VCaP (cell line): ENCODE measurements at regions not wholly inside any gene's neighbourhood (a gene's known extent, or its start where the extent isn't known, plus 50 kb on each side); places are given as distances from the start of the nearest gene placed in this dataset.
"Not testable (repeated sequence)": the region's sequence is repeated elsewhere in the genome, so short reads cannot be mapped to it uniquely, and the experiment has no call there.

Source experiments
- H3K27ac ChIP-seq: fragments of 450-650 bp; 2 replicates; pipeline ENCODE4 v1.5.1; 2017
- TF ChIP-seq, protein P1 (sequence below): fragments of 450-650 bp; conservative IDR thresholded peaks from 2 replicates; pipeline ENCODE4 v1.5.1; 2017; ENCODE audit warnings: mild to moderate bottlenecking, moderate library complexity

DNA sequence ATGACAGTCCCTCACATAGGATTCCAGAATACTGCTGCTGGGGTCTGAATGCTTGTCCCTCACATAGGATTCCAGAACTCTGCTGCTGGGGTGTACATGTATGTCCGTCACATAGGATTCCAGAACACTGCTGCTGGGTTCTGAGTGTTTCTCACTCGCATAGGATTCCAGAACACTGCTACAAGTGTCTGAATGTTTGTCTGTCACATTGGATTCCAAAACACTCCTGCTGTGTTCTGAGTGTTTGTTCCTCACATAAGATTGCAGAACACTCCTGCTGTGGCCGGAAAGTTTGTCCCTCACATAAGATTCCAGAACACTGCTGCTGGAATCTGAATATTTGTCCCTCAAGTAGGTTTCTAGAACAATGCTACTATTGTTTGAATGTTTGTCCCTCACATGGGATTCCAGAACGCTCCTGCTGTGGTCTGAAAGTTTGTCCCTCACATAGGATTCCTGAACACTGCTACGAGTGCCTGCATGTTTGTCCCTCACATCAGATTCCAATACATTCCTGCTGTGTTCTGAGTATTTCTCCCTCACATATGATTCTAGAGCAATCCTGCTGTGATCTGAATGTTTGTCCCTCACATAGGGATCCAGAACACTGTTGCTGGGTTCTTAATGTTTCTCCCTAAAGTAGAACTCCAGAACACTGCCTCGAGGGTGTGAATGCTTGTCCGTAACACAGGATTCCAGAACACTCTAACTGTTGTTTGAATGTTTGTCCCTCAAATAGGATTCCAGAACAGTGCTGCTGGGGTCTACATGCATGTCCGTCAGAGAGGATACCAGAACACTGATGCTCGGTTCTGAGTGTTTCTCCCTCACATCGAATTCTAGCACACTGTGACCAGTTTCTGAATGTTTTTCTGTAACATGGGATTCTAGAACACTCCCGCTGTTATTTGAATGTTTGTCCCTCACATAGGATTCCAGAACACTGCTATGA, 200.4 kb downstream of the FOXD4L6 start:
- TF ChIP-seq, protein P1, sequence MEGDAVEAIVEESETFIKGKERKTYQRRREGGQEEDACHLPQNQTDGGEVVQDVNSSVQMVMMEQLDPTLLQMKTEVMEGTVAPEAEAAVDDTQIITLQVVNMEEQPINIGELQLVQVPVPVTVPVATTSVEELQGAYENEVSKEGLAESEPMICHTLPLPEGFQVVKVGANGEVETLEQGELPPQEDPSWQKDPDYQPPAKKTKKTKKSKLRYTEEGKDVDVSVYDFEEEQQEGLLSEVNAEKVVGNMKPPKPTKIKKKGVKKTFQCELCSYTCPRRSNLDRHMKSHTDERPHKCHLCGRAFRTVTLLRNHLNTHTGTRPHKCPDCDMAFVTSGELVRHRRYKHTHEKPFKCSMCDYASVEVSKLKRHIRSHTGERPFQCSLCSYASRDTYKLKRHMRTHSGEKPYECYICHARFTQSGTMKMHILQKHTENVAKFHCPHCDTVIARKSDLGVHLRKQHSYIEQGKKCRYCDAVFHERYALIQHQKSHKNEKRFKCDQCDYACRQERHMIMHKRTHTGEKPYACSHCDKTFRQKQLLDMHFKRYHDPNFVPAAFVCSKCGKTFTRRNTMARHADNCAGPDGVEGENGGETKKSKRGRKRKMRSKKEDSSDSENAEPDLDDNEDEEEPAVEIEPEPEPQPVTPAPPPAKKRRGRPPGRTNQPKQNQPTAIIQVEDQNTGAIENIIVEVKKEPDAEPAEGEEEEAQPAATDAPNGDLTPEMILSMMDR = no peak
- no peak overlapping the region for H3K27ac ChIP-seq

DNA sequence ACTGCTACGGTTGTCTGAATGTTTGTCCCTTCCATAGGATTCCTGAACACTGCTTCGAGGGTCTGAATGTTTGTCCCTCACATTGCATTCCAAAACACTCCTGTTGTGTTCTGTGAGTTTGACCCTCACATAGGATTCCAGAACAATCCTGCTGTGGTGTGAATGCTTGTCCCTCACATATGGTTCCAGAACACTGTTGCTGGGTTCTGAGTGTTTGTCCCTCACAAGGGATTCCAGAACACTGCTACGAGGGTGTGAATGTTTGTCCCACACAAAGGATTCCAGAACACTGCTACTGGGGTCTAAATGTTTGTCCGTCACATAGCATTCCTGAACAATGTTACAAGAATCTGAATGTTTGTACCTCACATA, 201.2 kb downstream of the FOXD4L6 start:
- TF ChIP-seq, protein P1 = no peak

DNA sequence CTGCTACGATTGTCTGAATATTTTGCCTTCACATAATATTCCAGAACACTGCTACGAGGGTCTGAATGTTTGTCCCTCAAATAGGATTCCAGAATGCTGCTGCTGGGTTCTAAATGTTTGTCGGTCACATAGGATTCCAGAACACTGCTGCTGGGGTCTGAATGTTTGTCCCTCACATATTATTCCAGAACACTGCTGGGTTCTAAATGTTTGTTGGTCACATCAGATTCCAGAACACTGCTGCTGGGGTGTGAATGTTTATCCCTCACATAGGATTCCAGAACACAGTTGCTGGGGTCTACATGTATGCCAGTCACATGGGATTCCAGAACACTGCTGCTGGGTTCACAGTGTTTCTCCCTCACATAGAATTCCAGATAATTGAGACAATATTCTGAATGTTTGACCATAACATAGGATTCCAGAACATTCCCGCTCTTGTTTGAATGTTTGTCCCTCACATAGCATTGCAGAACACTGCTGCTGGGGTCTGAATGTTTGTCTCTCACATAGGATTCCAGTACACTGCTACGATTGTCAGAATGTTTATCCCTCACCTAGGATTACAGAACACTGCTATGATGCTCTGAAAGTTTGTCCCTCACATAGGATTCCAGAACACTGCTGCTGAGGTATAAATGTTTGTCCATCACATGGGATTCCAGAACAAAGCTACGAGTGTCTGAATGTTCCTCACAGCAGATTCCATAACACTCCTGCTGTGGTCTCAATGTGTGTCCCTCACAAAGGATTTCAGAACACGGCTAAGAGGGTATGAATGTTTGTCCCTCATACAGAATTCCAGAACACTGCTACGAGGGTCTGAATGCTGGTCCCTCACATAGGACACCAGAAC, 201.8 kb downstream of the FOXD4L6 start:
- no peak overlapping the region for H3K27ac ChIP-seq
- TF ChIP-seq, protein P1 = no peak

More for the DNA sequence above, 201.2 kb downstream of the FOXD4L6 start:
- no peak overlapping the region for H3K27ac ChIP-seq

DNA sequence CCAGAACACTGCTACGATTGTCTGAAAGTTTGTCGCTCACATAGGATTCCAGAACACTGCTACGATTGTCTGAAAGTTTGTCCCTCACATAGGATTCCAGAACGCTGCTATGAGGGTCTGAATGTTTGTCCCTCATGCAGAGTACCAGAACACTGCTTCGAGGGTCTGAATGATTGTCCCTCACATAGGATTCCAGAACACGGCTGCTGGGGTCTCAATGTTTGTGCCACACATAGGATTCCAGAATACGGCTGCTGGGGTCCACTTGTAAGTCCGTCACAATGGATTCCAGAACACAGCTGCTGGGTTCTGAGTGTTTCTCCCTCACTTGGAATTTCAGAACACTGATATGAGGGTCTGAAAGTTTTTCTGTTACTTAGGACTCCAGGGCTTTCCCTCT, 203.3 kb downstream of the FOXD4L6 start:
- H3K27ac ChIP-seq = no peak overlapping the region
- TF ChIP-seq, protein P1 = no peak

DNA sequence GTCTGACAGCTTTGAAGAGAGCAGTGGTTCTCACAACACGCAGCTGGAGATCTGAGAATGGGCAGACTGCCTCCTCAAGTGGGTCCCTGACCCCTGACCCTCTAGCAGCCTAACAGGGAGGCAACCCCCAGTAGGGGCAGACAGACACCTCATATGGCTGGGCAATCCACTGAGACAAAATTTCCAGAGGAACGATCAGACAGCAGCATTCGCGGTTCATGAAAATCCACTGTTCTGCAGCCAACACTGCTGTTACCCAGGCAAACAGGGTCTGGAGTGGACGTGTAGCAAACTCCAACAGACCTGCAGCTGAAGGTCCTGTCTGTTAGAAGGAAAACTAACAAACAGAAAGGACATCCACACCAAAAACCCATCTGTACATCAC, 212.1 kb downstream of the FOXD4L6 start:
- H3K27ac ChIP-seq = not testable (repeated sequence)

DNA sequence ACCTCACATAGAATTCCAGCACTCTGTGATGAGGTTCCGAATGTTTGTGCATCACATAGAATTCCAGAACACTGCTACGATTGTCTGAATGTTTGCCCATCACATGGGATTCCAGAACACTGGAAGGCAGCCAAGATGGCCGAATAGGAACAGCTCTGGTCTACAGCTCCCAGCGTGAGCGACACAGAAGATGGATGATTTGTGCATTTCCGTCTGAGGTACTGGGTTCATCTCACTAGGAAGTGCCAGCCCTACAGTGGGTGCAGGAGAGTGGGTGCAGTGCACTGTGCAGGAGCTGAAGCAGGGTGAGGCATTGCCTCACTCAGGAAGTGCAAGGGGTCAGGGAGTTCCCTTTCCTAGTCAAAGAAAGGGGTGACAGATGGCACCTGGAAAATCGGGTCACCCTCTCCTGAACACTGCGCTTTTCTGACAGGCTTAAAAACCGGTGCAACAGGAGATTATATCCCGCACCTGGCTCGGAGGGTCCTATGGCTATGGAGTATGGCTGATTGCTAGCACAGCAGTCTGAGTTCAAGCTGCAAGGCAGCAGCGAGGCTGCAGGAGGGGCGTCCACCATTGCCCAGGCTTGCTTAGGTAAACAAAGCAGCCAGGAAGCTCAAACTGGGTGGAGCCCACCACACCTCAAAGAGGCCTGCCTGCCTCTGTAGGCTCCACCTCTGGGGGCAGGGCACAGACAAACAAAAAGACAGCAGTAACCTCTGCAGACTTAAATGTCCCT, 212.7 kb downstream of the FOXD4L6 start:
- H3K27ac ChIP-seq = not testable (repeated sequence)

DNA sequence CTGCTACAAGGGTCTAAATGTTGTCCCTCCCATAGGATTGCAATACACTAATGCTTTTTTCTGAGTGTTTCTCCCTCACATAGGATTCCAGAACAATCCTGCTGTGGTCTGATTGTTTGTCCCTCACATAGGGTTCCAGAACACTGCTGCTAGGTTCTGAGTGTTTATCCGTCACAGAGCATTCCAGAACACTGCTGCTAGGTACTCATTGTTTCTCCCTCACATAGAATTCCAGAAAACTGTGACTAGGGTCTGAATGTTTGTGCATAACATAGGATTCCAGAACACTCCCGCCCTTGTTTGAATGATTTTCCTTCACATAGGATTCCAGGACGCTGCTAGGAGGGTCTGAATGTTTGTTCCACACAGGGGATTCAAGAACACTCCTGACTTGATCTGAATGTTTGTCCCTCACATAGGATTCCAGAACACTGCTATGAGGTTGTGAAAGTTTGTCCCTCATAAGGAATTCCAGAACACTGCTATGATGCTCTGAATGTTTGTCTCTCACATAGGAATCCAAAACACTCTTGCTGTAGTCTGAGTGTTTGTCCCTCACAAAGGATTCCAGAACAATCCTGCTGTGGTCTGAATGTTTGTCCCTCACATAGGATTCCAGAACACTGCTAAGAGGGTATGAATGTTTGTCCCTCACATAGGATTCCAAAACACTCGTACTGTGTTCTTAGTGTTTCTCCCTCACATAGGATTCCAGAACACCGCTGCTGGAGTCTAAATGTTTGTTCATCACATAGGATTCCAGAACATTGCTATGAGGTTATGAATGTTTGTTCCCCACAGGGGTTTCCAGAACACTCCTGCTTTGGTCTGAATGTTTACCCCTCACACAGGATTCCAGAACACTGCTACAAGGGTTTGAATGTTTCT, 213.5 kb downstream of the FOXD4L6 start:
- TF ChIP-seq, protein P1 = no peak
- no peak overlapping the region for H3K27ac ChIP-seq
